SH-SY5Y (cell line): ENCODE measurements at regions not wholly inside any gene's neighbourhood (a gene's known extent, or its start where the extent isn't known, plus 50 kb on each side); places are given as distances from the start of the nearest gene placed in this dataset.

Experiments used
- GATA2 ChIP-seq: IDR thresholded peaks from 2 replicates; pipeline ENCODE4 v1.6.1; 2011; ENCODE audit warnings: mild to moderate bottlenecking, low read depth, low read length
- GATA3 ChIP-seq: IDR thresholded peaks from 2 replicates; pipeline ENCODE4 v1.6.1; 2011; ENCODE audit warnings: low read depth, mild to moderate bottlenecking, low read length, moderate library complexity

DNA sequence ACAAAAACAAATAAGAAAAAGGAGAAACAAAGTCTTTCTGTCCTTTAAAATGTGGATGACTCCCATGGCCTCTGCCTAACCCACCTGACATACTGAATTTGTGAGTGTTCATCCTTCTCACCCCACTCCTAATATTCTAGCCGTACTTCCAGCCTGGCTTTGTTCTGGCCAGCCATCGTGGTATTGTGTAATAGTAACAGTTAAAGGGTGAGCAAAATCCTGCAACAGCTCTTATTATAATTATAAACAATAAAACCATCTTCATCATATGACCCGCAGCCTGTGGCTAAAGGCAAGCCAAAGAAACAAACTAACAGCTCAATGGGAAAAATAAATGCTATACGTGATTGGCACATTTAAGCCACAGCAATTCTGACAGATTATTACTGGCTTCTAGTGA lies 721.6 kb upstream of the TENM4 start:
- TF ChIP-seq GATA3, result no peak
- no peak for TF ChIP-seq GATA2
